ENCODE measurements at regions not wholly inside any gene's neighbourhood (a gene's known extent, or its start where the extent isn't known, plus 50 kb on each side); places are given as distances from the start of the nearest gene placed in this dataset.

GRCh38 chr16:79347277-79347676 lies 253.3 kb downstream of the MAF start:
- no peaks in the 10 kb centered on the region for H3K36me3 Mint-ChIP-seq (ENCODE audit: unreplicated experiment)
- TF ChIP-seq CTCF (IDR thresholded peaks at IDR 0.05; ENCODE audit: partially characterized antibody, unreplicated experiment): no peak
- peaks cover 2% of the 10 kb centered on the region for H3K27me3 Mint-ChIP-seq (ENCODE audit: unreplicated experiment)
- H3K27ac Mint-ChIP-seq (ENCODE audit: unreplicated experiment): no peak overlapping the region
- H3K4me1 Mint-ChIP-seq (ENCODE audit: low read depth, unreplicated experiment): no peaks in the 10 kb centered on the region
- H3K9me3 Mint-ChIP-seq (ENCODE audit: unreplicated experiment): no peaks in the 10 kb centered on the region
- DNase-seq: no peak
- no peak overlapping the region for H3K4me3 Mint-ChIP-seq (ENCODE audit: unreplicated experiment)

GRCh38 chr16:79339863-79340262 lies 260.7 kb downstream of the MAF start:
- peaks cover 2% of the 10 kb centered on the region for H3K27me3 Mint-ChIP-seq (ENCODE audit: unreplicated experiment)
- no peak for TF ChIP-seq CTCF (IDR thresholded peaks at IDR 0.05; ENCODE audit: partially characterized antibody, unreplicated experiment)
- H3K36me3 Mint-ChIP-seq (ENCODE audit: unreplicated experiment): no peaks in the 10 kb centered on the region
- no peaks in the 10 kb centered on the region for H3K4me1 Mint-ChIP-seq (ENCODE audit: low read depth, unreplicated experiment)
- no peak overlapping the region for H3K27ac Mint-ChIP-seq (ENCODE audit: unreplicated experiment)
- no peaks in the 10 kb centered on the region for H3K9me3 Mint-ChIP-seq (ENCODE audit: unreplicated experiment)
- no peak overlapping the region for H3K4me3 Mint-ChIP-seq (ENCODE audit: unreplicated experiment)
- DNase-seq: no peak

GRCh38 chr16:79337906-79338305 lies 262.6 kb downstream of the MAF start:
- Mint-ChIP-seq H3K4me3 (ENCODE audit: unreplicated experiment) (no peak overlapping the region), H3K36me3 (ENCODE audit: unreplicated experiment) (no peaks in the 10 kb centered on the region), H3K27me3 (ENCODE audit: unreplicated experiment) (peaks cover 6% of the 10 kb centered on the region), H3K27ac (ENCODE audit: unreplicated experiment) (no peak overlapping the region), H3K4me1 (ENCODE audit: low read depth, unreplicated experiment) (no peaks in the 10 kb centered on the region), H3K9me3 (ENCODE audit: unreplicated experiment) (no peaks in the 10 kb centered on the region)
- no peak for DNase-seq
- no peak for TF ChIP-seq CTCF (IDR thresholded peaks at IDR 0.05; ENCODE audit: partially characterized antibody, unreplicated experiment)

- Mint-ChIP-seq H3K36me3 (ENCODE audit: unreplicated experiment) (no peaks in the 10 kb centered on the region), H3K9me3 (ENCODE audit: unreplicated experiment) (no peaks in the 10 kb centered on the region), H3K4me3 (ENCODE audit: unreplicated experiment) (no peak overlapping the region), H3K27ac (ENCODE audit: unreplicated experiment) (no peak overlapping the region), H3K4me1 (ENCODE audit: low read depth, unreplicated experiment) (no peaks in the 10 kb centered on the region), H3K27me3 (ENCODE audit: unreplicated experiment) (peaks cover 6% of the 10 kb centered on the region)
- no peak for DNase-seq
- TF ChIP-seq CTCF (IDR thresholded peaks at IDR 0.05; ENCODE audit: partially characterized antibody, unreplicated experiment): no peak
These were observed 263.9 kb downstream of the MAF start for GRCh38 chr16:79336437-79337229.

GRCh38 chr16:79334127-79334526 lies 266.4 kb downstream of the MAF start:
- no peak overlapping the region for H3K27ac Mint-ChIP-seq (ENCODE audit: unreplicated experiment)
- no peak overlapping the region for H3K4me3 Mint-ChIP-seq (ENCODE audit: unreplicated experiment)
- H3K4me1 Mint-ChIP-seq (ENCODE audit: low read depth, unreplicated experiment): no peaks in the 10 kb centered on the region
- no peaks in the 10 kb centered on the region for H3K9me3 Mint-ChIP-seq (ENCODE audit: unreplicated experiment)
- DNase-seq: peak; percentile 44
- peaks cover 6% of the 10 kb centered on the region for H3K27me3 Mint-ChIP-seq (ENCODE audit: unreplicated experiment)
- no peaks in the 10 kb centered on the region for H3K36me3 Mint-ChIP-seq (ENCODE audit: unreplicated experiment)
- peak; percentile 61 for TF ChIP-seq CTCF (IDR thresholded peaks at IDR 0.05; ENCODE audit: partially characterized antibody, unreplicated experiment)

All from glutamatergic neuron (in vitro differentiated cells).